Mucosa of descending colon (tissue), 3 donors: ENCODE measurements at regions not wholly inside any gene's neighbourhood (a gene's known extent, or its start where the extent isn't known, plus 50 kb on each side); places are given as distances from the start of the nearest gene placed in this dataset.
"Not testable (repeated sequence)": the region's sequence is repeated elsewhere in the genome, so short reads cannot be mapped to it uniquely, and the experiment has no call there.

Experiments
- ATAC-seq: fragments of 200-7000 bp; cut with Tn5 transposase; one replicate; pipeline ENCODE4 v1.9.1; 2020; ENCODE audit warnings: mild to moderate bottlenecking, moderate library complexity
- DNase-seq, 3 donors: peaks; one replicate each; pipeline ENCODE4 v3.0.0-alpha.2; 2020
- H3K36me3 ChIP-seq: fragments of 200-600 bp; one replicate; pipeline ENCODE4 v1.8.0; 2021; ENCODE audit warnings: low read depth, mild to moderate bottlenecking
- H3K4me1 ChIP-seq: fragments of 200-600 bp; one replicate; pipeline ENCODE4 v1.8.0; 2021; ENCODE audit warnings: low read depth, mild to moderate bottlenecking
- H3K4me3 ChIP-seq: fragments of 200-600 bp; one replicate; pipeline ENCODE4 v1.8.0; 2021; ENCODE audit warnings: mild to moderate bottlenecking
- H3K9me3 ChIP-seq: fragments of 200-600 bp; one replicate; pipeline ENCODE4 v1.8.0; 2021; ENCODE audit warnings: mild to moderate bottlenecking
- CTCF ChIP-seq: fragments of 200-600 bp; IDR thresholded peaks from one replicate; pipeline ENCODE4 v1.8.0; 2022; ENCODE audit warnings: antibody characterized with exemption, mild to moderate bottlenecking
- intact Hi-C, 2 donors: fragments of 100-400 bp; cut with DNase I in 1 of 2; cut with micrococcal nuclease in 1 of 2; formaldehyde crosslinking; loops; one replicate each; pipeline versions ENCODE4 v1.11.0 to v1.11.1; 2022; cut with DNase I, micrococcal nuclease
- donor health status: DM: no; HTN: no; CAD: no; lungs with moderate emphysema.
- donor health status: DM: no; HTN: no; CAD: no.
- donor health status: DM: no; HTN: yes; CAD: no.

- Histone ChIP-seq H3K36me3 (no peaks in the 10 kb centered on the region), H3K9me3 (no peaks in the 10 kb centered on the region), H3K4me3 (no peak overlapping the region), H3K4me1 (no peaks in the 10 kb centered on the region)
- intact Hi-C loops, result no loop called here
- TF ChIP-seq CTCF, result no peak
- DNase-seq (no peak), ATAC-seq (no peak)
Observed at GRCh38 chr6:111943726-111944125, 70.5 kb upstream of the FYN start.

GRCh38 chr6:111944541-111944940, 71.3 kb upstream of the FYN start:
- Histone ChIP-seq H3K4me3 (no peak overlapping the region), H3K9me3 (no peaks in the 10 kb centered on the region), H3K4me1 (no peaks in the 10 kb centered on the region), H3K36me3 (no peaks in the 10 kb centered on the region)
- DNase-seq (no peak), ATAC-seq (no peak)
- no peak for TF ChIP-seq CTCF
- intact Hi-C loops, result no loop called here

- DNase-seq (no peak), ATAC-seq (no peak)
- intact Hi-C loops, result no loop called here
- no peaks in the 10 kb centered on the region for H3K9me3 ChIP-seq
- no peak for TF ChIP-seq CTCF
- H3K4me3 ChIP-seq, result no peak overlapping the region
- no peaks in the 10 kb centered on the region for H3K4me1 ChIP-seq
- no peaks in the 10 kb centered on the region for H3K36me3 ChIP-seq
Observed at GRCh38 chr6:111949546-111949945, 76.3 kb upstream of the FYN start.

GRCh38 chr6:111949984-111950383, 76.7 kb upstream of the FYN start:
- H3K4me1 ChIP-seq, H3K36me3 ChIP-seq, ATAC-seq, H3K9me3 ChIP-seq, intact Hi-C loops, H3K4me3 ChIP-seq, DNase-seq: not testable (repeated sequence)

GRCh38 chr6:111950661-111951496, 77.6 kb upstream of the FYN start:
- ATAC-seq, result no peak
- Histone ChIP-seq H3K9me3 (no peaks in the 10 kb centered on the region), H3K4me3 (no peak overlapping the region)

More at GRCh38 chr6:111950661-111951496, 77.6 kb upstream of the FYN start:
- H3K36me3 ChIP-seq, result no peaks in the 10 kb centered on the region
- DNase-seq, result no peak
- intact Hi-C loops, result no loop called here
- TF ChIP-seq CTCF, result no peak
- no peaks in the 10 kb centered on the region for H3K4me1 ChIP-seq
